Colon (tissue), 2 donors: ENCODE measurements at regions not wholly inside any gene's neighbourhood (a gene's known extent, or its start where the extent isn't known, plus 50 kb on each side); places are given as distances from the start of the nearest gene placed in this dataset.

Experiments
- FAIRE-seq: peaks from 2 replicates; lab custom pipeline; 2012; peaks lifted over from hg19 to GRCh38; lab: Jason Lieb, UNC
- donor health status: control.
- donor health status: control.

DNA sequence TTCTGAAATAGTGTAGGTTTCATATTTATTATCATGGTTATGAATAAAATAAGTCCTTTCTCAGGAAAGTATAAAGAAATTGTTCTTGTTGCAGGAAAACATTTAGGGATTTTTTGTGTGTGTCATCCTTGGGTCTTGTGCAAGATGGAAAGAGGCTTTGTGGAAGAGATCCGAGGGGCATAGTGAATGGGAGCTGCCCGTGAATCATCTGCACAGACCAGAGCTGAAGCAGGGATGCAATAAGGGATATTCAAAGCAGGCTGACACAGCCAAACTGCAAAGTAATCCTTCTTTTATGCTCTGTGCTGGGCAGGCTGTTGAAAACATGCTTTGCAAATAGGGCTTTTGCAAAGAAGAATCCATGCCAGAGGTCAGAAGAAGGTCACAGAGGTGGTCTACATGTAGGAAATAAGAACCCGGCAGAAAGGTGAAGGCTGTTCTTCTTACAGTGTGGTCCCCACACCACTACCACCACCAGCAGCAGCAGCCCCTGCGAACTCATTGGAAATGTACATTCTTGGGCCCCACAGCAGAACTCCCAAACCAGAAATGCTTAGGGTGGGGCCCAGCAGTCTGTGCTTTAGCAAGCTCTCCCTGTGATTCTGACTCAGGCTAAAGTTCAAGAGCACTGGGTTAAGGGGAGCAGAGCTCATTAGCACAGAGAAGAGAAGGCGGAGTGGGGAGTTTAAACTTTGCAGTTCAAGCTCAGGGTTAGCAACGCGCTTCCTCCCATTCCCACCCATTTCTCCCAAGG lies 237.6 kb downstream of the QKI start:
- no peak for FAIRE-seq

GRCh38 chr6:163651426-163651825 lies 236.9 kb downstream of the QKI start:
- FAIRE-seq = no peak

GRCh38 chr6:163648868-163649267 lies 234.3 kb downstream of the QKI start:
- no peak for FAIRE-seq

- FAIRE-seq = no peak
Observed at GRCh38 chr6:163647624-163648023, 233.1 kb downstream of the QKI start.

- no peak for FAIRE-seq
Observed at GRCh38 chr6:163646866-163647265, 232.3 kb downstream of the QKI start.

- FAIRE-seq = no peak
Observed at GRCh38 chr6:163646133-163646532, 231.6 kb downstream of the QKI start.

DNA sequence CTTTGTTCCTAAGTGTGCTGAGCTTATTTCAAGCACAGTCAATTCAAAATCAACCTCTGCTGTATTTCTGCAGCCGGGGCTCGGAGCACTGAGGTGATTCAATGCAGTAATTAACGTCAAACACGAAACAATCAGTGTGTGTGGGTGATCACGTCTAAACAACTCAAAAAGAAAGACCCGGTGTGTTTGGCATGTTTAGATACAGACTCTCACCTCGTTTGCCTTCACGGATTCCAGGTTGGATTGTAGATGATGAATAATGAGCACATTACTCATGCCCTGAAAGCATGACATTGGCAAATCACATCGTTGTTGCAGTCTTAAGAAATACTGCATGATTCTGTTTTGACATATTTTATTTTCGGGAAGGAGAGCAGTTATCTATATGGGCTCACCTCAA lies 231.0 kb downstream of the QKI start:
- FAIRE-seq = no peak

GRCh38 chr6:163643866-163644265 lies 229.3 kb downstream of the QKI start:
- FAIRE-seq = no peak

DNA sequence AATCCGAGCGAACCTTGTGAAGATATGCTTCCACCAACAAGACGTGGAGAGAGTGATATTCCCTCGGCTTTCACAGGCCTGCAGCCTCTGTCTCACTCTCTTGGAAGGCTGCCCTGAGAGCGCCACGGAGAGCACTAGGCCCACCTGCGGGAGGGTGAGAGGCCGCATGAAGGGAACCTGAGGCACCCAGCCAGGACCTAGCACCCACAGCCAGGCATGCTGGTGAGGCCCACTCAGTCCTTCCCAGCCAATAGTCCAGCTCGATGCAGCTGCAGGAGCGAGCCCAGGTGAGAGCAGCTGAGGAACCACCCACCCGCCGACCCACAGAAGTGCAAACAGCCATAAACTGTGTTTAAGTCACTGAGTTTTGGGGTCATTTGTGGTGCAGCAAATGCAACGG lies 227.2 kb downstream of the QKI start:
- no peak for FAIRE-seq

- FAIRE-seq = no peak
Observed at GRCh38 chr6:163640641-163641040, 226.1 kb downstream of the QKI start.

DNA sequence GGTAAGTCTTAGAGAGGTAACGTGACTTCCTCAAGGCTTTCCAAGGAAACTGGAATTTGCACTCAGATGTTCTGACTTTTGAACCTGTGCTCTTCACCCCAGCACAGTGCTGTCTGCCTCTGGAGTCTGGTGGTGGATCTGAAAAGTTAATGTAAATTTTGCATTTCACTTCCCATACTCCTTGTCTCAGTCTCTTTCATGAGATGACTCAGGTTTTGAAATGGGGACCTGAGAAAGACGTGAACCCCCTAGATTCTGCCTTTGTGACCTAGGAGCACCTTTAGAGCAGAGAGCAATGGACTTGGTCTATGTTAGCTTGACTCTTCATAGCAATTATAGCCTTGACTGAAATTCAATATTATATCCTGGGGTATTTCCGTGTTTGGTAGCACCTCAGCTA lies 223.0 kb downstream of the QKI start:
- no peak for FAIRE-seq

DNA sequence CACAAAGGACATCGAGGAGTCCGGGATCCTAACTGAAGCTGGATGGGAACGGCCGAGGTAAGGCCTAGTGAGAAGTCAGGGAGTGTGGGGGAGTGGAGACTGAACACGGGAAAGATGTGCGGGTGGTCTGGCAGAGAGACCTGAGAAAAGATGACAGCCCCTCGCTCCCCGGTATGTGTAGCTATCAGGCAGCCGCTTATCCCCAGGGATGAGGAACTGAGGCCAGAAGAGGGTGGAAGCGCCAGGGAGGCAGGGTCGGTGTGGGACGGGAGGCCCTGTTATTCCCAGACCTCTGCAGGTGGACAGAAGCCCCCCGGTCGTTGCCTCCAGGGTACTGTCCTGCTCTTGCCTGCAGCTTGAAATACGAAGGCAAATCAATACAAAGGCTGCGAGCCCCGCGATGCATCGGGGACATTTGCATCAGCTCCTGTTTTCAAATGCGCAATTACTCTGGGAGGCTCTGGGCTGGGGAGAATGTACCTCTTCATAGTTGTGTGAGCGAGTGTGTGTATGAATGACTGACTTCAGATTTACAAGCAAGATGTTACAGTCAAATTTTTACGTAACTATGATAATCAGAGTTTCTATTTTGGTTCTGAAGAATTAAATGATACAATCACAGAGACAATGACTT lies 221.3 kb downstream of the QKI start:
- FAIRE-seq = no peak

- no peak for FAIRE-seq
Observed at GRCh38 chr6:163635315-163635714, 220.8 kb downstream of the QKI start.

GRCh38 chr6:163634211-163635171 lies 220.0 kb downstream of the QKI start:
- FAIRE-seq = no peak

DNA sequence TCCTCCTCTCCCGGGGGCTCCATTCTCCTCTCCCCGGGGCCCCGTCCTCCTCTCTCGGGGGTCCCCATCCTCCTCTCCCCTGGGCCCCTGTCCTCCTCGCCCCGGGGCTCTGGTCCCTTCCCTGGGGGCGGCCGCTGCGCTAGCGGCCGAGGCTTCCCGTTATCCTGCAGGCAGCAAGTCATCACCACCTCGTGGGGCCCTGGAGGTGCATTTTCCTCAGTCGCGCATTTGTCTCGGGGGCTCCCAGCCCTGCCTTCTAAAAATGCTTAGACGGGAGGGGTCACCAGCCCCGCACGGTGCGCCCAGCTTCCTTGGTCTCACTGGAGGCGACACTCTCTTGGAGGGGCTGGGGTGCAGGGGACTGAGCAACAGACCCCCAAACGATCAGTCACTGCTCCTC lies 216.5 kb downstream of the QKI start:
- no peak for FAIRE-seq

- FAIRE-seq = no peak
Observed at GRCh38 chr6:163630572-163630971, 216.1 kb downstream of the QKI start.

- no peak for FAIRE-seq
Observed at GRCh38 chr6:163630096-163630495, 215.6 kb downstream of the QKI start.
